RCC 7860 (cell line): ENCODE measurements at regions not wholly inside any gene's neighbourhood (a gene's known extent, or its start where the extent isn't known, plus 50 kb on each side); places are given as distances from the start of the nearest gene placed in this dataset.
A peak's percentile ranks its signal among the peaks of the same experiment; 100 is the strongest.

Source experiments
- DNase-seq: peaks from one replicate; pipeline ENCODE4 v3.0.0-alpha.2; 2015; ENCODE audit warnings: low spot score
- FAIRE-seq: peaks from 2 replicates; lab custom pipeline; 2012; peaks lifted over from hg19 to GRCh38; lab: Jason Lieb, UNC

DNA sequence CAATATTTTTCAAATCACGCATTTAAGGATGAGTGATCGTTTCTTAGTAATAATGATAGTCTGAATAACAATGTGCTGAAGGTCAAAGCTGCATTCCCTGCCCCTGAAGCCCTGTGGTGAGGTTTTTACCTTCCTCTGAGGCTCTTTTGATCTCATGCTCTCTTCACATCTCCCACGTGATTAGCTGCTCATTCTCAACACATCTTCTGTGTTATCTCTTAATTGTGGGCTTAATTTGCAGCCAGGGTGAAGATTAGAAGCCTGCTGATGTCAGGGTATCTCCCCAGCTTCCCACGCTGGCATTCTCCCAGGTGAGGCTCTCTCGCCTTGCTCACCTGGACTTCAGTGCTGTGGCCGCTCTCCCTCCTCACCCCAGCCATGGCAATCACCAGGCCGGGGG is 109.7 kb upstream of the FOXQ1 start:
- FAIRE-seq (no peak), DNase-seq (no peak)

- DNase-seq (no peak), FAIRE-seq (no peak)
Observed at GRCh38 chr6:1201547-1202200, 110.2 kb upstream of the FOXQ1 start.

- FAIRE-seq (peak; percentile 88), DNase-seq (peak; percentile 87)
Observed at GRCh38 chr6:1200409-1201101, 111.3 kb upstream of the FOXQ1 start.

- DNase-seq (no peak), FAIRE-seq (no peak)
Observed at GRCh38 chr6:1200081-1200408, 111.9 kb upstream of the FOXQ1 start.

GRCh38 chr6:1197309-1197708 is 114.6 kb upstream of the FOXQ1 start:
- no peak for DNase-seq
- no peak for FAIRE-seq

GRCh38 chr6:1191141-1191630 is 120.7 kb upstream of the FOXQ1 start:
- FAIRE-seq (no peak), DNase-seq (no peak)

DNA sequence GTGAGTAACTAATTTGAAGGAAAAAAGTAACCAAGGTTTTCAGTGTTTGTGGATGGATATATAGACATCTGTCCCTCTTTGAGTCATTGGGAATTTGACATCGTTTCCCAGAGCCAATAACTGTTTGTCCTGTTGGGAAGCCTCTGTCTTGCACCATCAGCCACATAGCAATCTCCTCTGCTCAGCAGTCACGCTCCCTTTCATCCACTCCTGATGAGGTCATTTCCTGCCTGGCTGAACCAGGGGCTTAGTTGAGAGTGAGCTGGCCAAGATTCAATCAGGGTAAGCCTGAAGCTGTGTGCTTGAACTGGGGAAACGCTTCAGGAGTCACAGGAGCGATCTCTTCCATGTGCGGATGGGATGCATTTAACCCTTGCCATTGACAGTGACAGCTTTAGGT is 121.5 kb upstream of the FOXQ1 start:
- FAIRE-seq (peak; percentile 95), DNase-seq (peak; percentile 97)

DNA sequence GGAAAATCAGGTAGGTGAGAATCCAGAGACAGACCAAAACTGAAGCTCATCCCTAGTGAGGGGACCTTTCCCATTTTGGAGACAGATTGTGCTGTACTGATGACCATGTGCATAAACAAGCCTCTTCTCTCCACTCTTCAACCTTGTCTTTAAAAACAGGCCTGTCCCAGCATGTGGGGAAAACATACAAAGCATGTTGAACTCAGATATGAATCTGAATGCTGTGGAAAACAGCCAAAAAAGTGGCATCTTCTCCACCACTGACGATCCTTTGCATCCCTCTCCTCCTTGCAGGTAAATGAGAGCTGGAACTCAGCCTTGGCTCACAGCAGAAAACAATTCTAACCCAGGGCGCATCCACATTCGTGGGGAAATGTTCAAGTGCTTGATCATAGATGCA is 123.7 kb upstream of the FOXQ1 start:
- DNase-seq: no peak
- no peak for FAIRE-seq

GRCh38 chr6:1187293-1188131 is 124.4 kb upstream of the FOXQ1 start:
- no peak for DNase-seq

DNA sequence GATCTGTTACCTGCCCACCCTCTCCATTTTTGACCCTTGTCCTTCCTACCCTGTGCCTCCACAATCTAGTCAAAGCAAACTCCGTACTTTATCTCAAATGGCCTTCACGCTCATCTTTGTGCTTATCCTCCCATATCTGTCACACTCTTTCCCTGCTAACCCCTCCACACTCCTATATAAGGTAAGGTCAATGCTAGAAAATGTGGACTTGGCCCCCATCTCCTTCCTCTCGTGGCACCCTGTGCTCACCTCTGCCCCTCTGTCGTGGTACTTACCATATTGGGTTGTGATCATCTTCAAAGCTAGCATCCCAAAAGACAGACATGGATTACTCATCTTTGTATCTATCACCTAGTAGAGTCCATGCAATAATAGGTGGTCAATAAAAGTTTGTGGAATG is 127.6 kb upstream of the FOXQ1 start:
- DNase-seq (no peak), FAIRE-seq (no peak)

More at GRCh38 chr6:1187293-1188131, 124.4 kb upstream of the FOXQ1 start:
- FAIRE-seq: no peak

- DNase-seq (no peak), FAIRE-seq (no peak)
Observed at GRCh38 chr6:1182722-1183521, 129.0 kb upstream of the FOXQ1 start.

- DNase-seq (no peak), FAIRE-seq (no peak)
Observed at GRCh38 chr6:1181939-1182605, 129.8 kb upstream of the FOXQ1 start.

DNA sequence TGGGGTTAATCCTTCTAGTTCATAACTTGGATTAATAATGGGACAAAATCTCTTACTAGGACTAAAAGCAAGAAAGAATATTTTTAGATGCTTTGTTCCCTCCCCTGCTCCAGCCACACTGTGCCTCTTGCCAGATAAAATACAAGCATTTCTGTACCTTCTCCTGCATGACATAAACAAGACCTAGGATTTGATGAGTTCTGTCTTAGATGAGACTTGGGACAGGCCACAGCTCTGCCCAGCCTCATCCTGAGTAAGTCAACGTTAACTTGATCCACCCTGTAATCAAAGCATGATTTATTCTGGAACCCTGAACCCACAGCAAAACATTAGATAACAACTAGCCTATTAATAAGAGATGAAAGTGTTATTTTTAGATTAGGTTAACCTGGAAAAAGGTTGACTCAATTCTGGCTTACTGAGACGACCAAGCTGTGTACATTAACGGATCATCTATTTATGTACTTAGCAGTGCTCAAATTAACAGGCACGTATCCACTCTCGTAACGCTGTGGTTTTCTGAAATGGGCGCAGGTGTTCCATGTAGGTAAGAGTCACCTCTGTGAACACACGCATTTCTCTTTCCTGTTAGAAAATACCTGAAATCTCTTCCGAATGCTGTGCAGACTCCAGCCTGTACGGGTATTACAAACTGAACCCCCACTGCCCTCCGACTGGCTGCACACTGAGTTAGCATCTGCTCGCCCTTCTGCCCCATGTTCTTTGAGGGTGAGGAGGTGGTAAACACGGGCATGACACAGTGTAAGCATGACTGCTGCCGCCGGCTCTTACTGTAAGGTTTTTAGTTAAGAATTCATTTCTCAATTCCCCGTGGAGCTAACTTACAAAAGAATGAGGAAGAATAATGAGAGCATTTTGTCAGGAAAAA is 132.1 kb upstream of the FOXQ1 start:
- no peak for DNase-seq

DNA sequence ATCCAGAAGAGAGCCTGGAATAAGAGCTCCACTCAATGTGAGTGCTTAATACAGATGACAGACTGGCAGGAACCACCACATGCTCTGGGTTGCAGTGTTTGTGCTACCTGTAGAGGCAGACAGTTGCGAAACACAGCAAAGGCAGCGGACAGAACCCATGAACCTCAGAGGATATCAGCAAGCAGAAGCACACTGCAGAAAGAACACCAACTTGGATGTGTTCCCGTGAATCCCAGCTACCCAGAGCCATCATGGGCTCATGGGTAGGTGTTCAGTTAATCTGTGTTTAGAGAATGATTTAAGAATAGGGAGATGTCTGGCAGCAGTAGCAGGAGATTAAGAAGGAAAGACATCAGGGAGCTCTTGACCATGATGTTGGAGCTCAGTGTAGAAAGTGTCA is 133.3 kb upstream of the FOXQ1 start:
- DNase-seq: no peak

More for the DNA sequence above, 132.1 kb upstream of the FOXQ1 start:
- FAIRE-seq: no peak

GRCh38 chr6:1176567-1176966 is 135.3 kb upstream of the FOXQ1 start:
- DNase-seq (no peak), FAIRE-seq (no peak)

More for the DNA sequence above, 133.3 kb upstream of the FOXQ1 start:
- no peak for FAIRE-seq

GRCh38 chr6:1175877-1176276 is 136.0 kb upstream of the FOXQ1 start:
- no peak for FAIRE-seq
- no peak for DNase-seq

- DNase-seq: no peak
Observed at GRCh38 chr6:1170794-1171193, 141.1 kb upstream of the FOXQ1 start.

GRCh38 chr6:1164600-1164999 is 147.3 kb upstream of the FOXQ1 start:
- DNase-seq (peak; percentile 11), FAIRE-seq (no peak)

More at GRCh38 chr6:1170794-1171193, 141.1 kb upstream of the FOXQ1 start:
- no peak for FAIRE-seq

- FAIRE-seq (no peak), DNase-seq (no peak)
Observed at GRCh38 chr6:1163501-1163900, 148.4 kb upstream of the FOXQ1 start.
